HCT116 (cell line): ENCODE measurements at regions not wholly inside any gene's neighbourhood (a gene's known extent, or its start where the extent isn't known, plus 50 kb on each side); places are given as distances from the start of the nearest gene placed in this dataset.

Source experiments
- ATAC-seq: fragments of 200-7000 bp; cut with Tn5 transposase; 2 replicates; pipeline ENCODE4 v1.9.1; 2020; ENCODE audit warnings: mild to moderate bottlenecking, moderate library complexity
- BruUV-seq: library from RNA; stranded (reverse); fragments of 400-500 nt; replicated peaks from 2 replicates; lab custom pipeline; 2021; lab: Mats Ljungman, UMichigan
- CTCF ChIA-PET: fragments of 300-600 bp; sonication (Branson Sonifier 250); formaldehyde crosslinking; loops from one replicate; lab custom pipeline; 2021; ENCODE audit warnings: antibody characterized with exemption; lab: Charles Lee
- POLR2A ChIA-PET: fragments of 300-600, 350-600 bp; sonication (Branson Sonifier 250); formaldehyde crosslinking; loops from one replicate; lab custom pipeline; 2021; ENCODE audit warnings: antibody characterized with exemption; lab: Charles Lee
- RAD21 ChIA-PET, 2 experiments: fragments of 300-600 bp; sonication (Branson Sonifier 250); formaldehyde crosslinking; loops; one replicate each; lab custom pipeline; 2023; ENCODE audit warnings: low total read pairs in 2 of 2; ENCODE audit not compliant: uncharacterized antibody in 2 of 2, unreplicated experiment in 2 of 2, low non-redundant PET in 1 of 2; lab: Charles Lee
- DNase-seq: peaks from one replicate; pipeline ENCODE4 v3.0.0-alpha.2; 2010; ENCODE audit warnings: low read depth, low spot score
- H2AFZ ChIP-seq: fragments of 200-600 bp; shearing (Covaris generic), sonication (generic); 2 replicates; pipeline ENCODE4 v1.6.1; 2017; ENCODE audit warnings: low read depth, mixed run types, mixed read lengths, antibody characterized with exemption, low read length; ENCODE audit not compliant: poor library complexity, severe bottlenecking
- H3K27ac ChIP-seq: 2 replicates; pipeline ENCODE4 v1.5.1; 2012; ENCODE audit warnings: low read depth, low read length
- H3K27me3 ChIP-seq: fragments of 200-600 bp; sonication (generic); 2 replicates; pipeline ENCODE4 v1.6.1; 2016; ENCODE audit warnings: mixed run types, low read length, mixed read lengths; ENCODE audit not compliant: insufficient read depth
- H3K36me3 ChIP-seq, 2 experiments: fragments of 200-500 bp in 1 of 2; fragments of 200-600 bp in 1 of 2; sonication (Bioruptor generic) in 1 of 2; sonication (generic) in 1 of 2; 2 replicates each; pipeline versions ENCODE4 v1.5.1 to v1.6.1; 2014 to 2016; ENCODE audit warnings: low read length in 2 of 2, inconsistent platforms in 1 of 2, mixed read lengths in 1 of 2, mixed run types in 1 of 2; ENCODE audit not compliant: insufficient read depth in 2 of 2, control insufficient read depth in 1 of 2
- H3K4me1 ChIP-seq, 2 experiments: fragments of 200-600 bp in 1 of 2; sonication (generic) in 1 of 2; 2 replicates each; pipeline versions ENCODE4 v1.5.1 to v1.6.1; 2012 to 2017; ENCODE audit warnings: low read length in 2 of 2, inconsistent platforms in 1 of 2, mild to moderate bottlenecking in 1 of 2, mixed read lengths in 1 of 2, mixed run types in 1 of 2, moderate library complexity in 1 of 2; ENCODE audit not compliant: insufficient read depth in 2 of 2, control insufficient read depth in 1 of 2
- H3K4me2 ChIP-seq: fragments of 200-600 bp; sonication (generic); 2 replicates; pipeline ENCODE4 v1.6.1; 2017; ENCODE audit warnings: mixed run types, low read length, mixed read lengths
- H3K4me3 ChIP-seq, 2 experiments: fragments of 200-600 bp in 1 of 2; sonication (generic) in 1 of 2; replicated peaks in 1 of 2; 2 replicates each; pipeline ENCODE4 v1.5.1; 2011 to 2016; ENCODE audit warnings: low read length in 2 of 2, control low read depth in 1 of 2, low read depth in 1 of 2, mild to moderate bottlenecking in 1 of 2, mixed read lengths in 1 of 2, mixed run types in 1 of 2
- H3K79me2 ChIP-seq: fragments of 200-600 bp; sonication (generic); 2 replicates; pipeline ENCODE4 v1.6.1; 2017; ENCODE audit warnings: mild to moderate bottlenecking, mixed run types, low read length, moderate library complexity, mixed read lengths; ENCODE audit not compliant: insufficient read depth
- H3K9ac ChIP-seq: fragments of 200-600 bp; sonication (generic); 2 replicates; pipeline ENCODE4 v1.6.1; 2016; ENCODE audit warnings: low read length, mixed read lengths
- H3K9me2 ChIP-seq: fragments of 200-600 bp; sonication (generic), shearing (Covaris generic); 2 replicates; pipeline ENCODE4 v1.6.1; 2017; ENCODE audit warnings: mixed run types, mild to moderate bottlenecking, moderate library complexity; ENCODE audit not compliant: insufficient read depth
- H3K9me3 ChIP-seq, 2 experiments: fragments of 200-500 bp in 1 of 2; fragments of 200-600 bp in 1 of 2; sonication (Bioruptor generic) in 1 of 2; sonication (generic) in 1 of 2; 2 replicates each; pipeline ENCODE4 v1.6.1; 2014 to 2017; ENCODE audit warnings: low read length in 2 of 2, mixed read lengths in 2 of 2, inconsistent platforms in 1 of 2, low read depth in 1 of 2, mild to moderate bottlenecking in 1 of 2, mixed run types in 1 of 2, moderate library complexity in 1 of 2; ENCODE audit not compliant: control insufficient read depth in 1 of 2, insufficient read depth in 1 of 2
- H4K20me1 ChIP-seq: fragments of 200-600 bp; sonication (generic), shearing (Covaris generic); 2 replicates; pipeline ENCODE4 v1.6.1; 2017; ENCODE audit warnings: mixed run types, mild to moderate bottlenecking, moderate library complexity; ENCODE audit not compliant: insufficient read depth
- ATF3 ChIP-seq: IDR thresholded peaks from 2 replicates; pipeline ENCODE4 v1.6.1; 2012
- CEBPB ChIP-seq: IDR thresholded peaks from 2 replicates; pipeline ENCODE4 v1.6.1; 2012; ENCODE audit warnings: low read depth
- EGR1 ChIP-seq: IDR thresholded peaks from 2 replicates; pipeline ENCODE4 v1.6.1; 2012; ENCODE audit warnings: low read depth
- EZH2 ChIP-seq: fragments of 200-600 bp; sonication (generic); IDR thresholded peaks from 2 replicates; pipeline ENCODE4 v1.6.1; 2017; ENCODE audit warnings: antibody characterized with exemption, mixed run types
- JUND ChIP-seq: IDR thresholded peaks from 2 replicates; pipeline ENCODE4 v1.6.1; 2012
- SIN3A ChIP-seq: IDR thresholded peaks from 2 replicates; pipeline ENCODE4 v1.6.1; 2012; ENCODE audit warnings: low read depth
- TCF7L2 ChIP-seq: IDR thresholded peaks from 2 replicates; pipeline ENCODE4 v1.7.0; 2011; ENCODE audit warnings: borderline replicate concordance, inconsistent platforms; ENCODE audit not compliant: insufficient read depth, insufficient read length; ENCODE audit errors: extremely low read depth
- ZBTB33 ChIP-seq: IDR thresholded peaks from 2 replicates; pipeline ENCODE4 v1.6.1; 2011; ENCODE audit warnings: mild to moderate bottlenecking, low read length, moderate library complexity; ENCODE audit not compliant: insufficient replicate concordance; ENCODE audit errors: extremely low read depth
- ZFX ChIP-seq: fragments of 450-650 bp; IDR thresholded peaks from 2 replicates; pipeline ENCODE4 v1.6.1; 2017
- ZNF274 ChIP-seq: fragments of 200-500 bp; sonication (Bioruptor generic); IDR thresholded peaks from 2 replicates; pipeline ENCODE4 v1.6.1; 2014; ENCODE audit warnings: mild to moderate bottlenecking, low read depth, low read length, inconsistent platforms
- intact Hi-C: fragments of 100-400 bp; cut with micrococcal nuclease; formaldehyde crosslinking; loops from 2 replicates; pipeline ENCODE4 v1.10.0; 2022

- POLR2A ChIA-PET, result no interaction called here
- no peak overlapping the region for H3K27ac ChIP-seq
- H3K4me3 ChIP-seq, result no peak overlapping the region
- H3K36me3 ChIP-seq, result no peaks in the 10 kb centered on the region
- intact Hi-C loops, result no loop called here
- H3K9ac ChIP-seq, result no peak overlapping the region
- DNase-seq, result no peak
- peaks cover 0 to 12% of the 10 kb centered on the region in 2 experiments; a peak in 1 of 4 replicates for H3K4me1 ChIP-seq
- no peaks in the 10 kb centered on the region for H4K20me1 ChIP-seq
- H2AFZ ChIP-seq, result no peak overlapping the region
- H3K9me2 ChIP-seq, result no peaks in the 10 kb centered on the region
- H3K9me3 ChIP-seq, result no peaks in the 10 kb centered on the region
- ATAC-seq, result no peak
- BruUV-seq, result no TSS peak
- RAD21 ChIA-PET, result no interaction called here
- TF ChIP-seq JUND, result no peak
- TF ChIP-seq SIN3A, result no peak
- no peak for TF ChIP-seq CEBPB
- H3K79me2 ChIP-seq, result no peaks in the 10 kb centered on the region
- no peak overlapping the region for H3K4me2 ChIP-seq
- H3K27me3 ChIP-seq, result peaks cover 12% of the 10 kb centered on the region; the same call in 1 of the 2 replicates
- CTCF ChIA-PET, result no interaction called here
These were observed 198.3 kb downstream of the ACKR3 start for GRCh38 chr2:236767941-236768340.

- TF ChIP-seq ZBTB33, result no peak
- TF ChIP-seq EGR1, result no peak
- no peak for TF ChIP-seq ZNF274
- TF ChIP-seq JUND, result no peak
- TF ChIP-seq TCF7L2, result no peak
- no peak for TF ChIP-seq ZFX
- no peak for TF ChIP-seq SIN3A
- no peak for TF ChIP-seq ATF3
- TF ChIP-seq CEBPB, result no peak
- no peak for TF ChIP-seq EZH2
- DNase-seq, result no peak
- H3K27me3 ChIP-seq, result peaks cover 12% of the 10 kb centered on the region; the same call in 1 of the 2 replicates
- H3K4me1 ChIP-seq, result peaks cover 0 to 12% of the 10 kb centered on the region in 2 experiments; a peak in 1 of 4 replicates
- ChIA-PET CTCF (no interaction called here), POLR2A (no interaction called here), RAD21 (no interaction called here)
- no peaks in the 10 kb centered on the region for H3K9me2 ChIP-seq
- no peak for ATAC-seq
- no peak overlapping the region for H3K9ac ChIP-seq
- no peak overlapping the region for H3K4me3 ChIP-seq
- H3K79me2 ChIP-seq, result no peaks in the 10 kb centered on the region
- BruUV-seq, result no TSS peak
- H3K4me2 ChIP-seq, result no peak overlapping the region
- no peak overlapping the region for H3K27ac ChIP-seq
- no peaks in the 10 kb centered on the region for H4K20me1 ChIP-seq
- H3K9me3 ChIP-seq, result no peaks in the 10 kb centered on the region
- no peak overlapping the region for H2AFZ ChIP-seq
- H3K36me3 ChIP-seq, result no peaks in the 10 kb centered on the region
- intact Hi-C loops, result no loop called here
These were observed 198.9 kb downstream of the ACKR3 start for GRCh38 chr2:236768393-236769140.
